Nephron progenitor cell (in vitro differentiated cells): ENCODE measurements at regions not wholly inside any gene's neighbourhood (a gene's known extent, or its start where the extent isn't known, plus 50 kb on each side); places are given as distances from the start of the nearest gene placed in this dataset.

Experiments
- DNase-seq: peaks from one replicate; pipeline ENCODE4 v3.0.0; 2021
- H3K27ac Mint-ChIP-seq: 2 replicates; pipeline ENCODE4 v1.8.0; 2021; ENCODE audit warnings: mild to moderate bottlenecking, moderate library complexity, mixed read lengths
- H3K27me3 Mint-ChIP-seq: 2 replicates; pipeline ENCODE4 v1.8.0; 2021; ENCODE audit warnings: mild to moderate bottlenecking, low read depth, mixed read lengths; ENCODE audit not compliant: poor library complexity
- H3K36me3 Mint-ChIP-seq: 2 replicates; pipeline ENCODE4 v1.8.0; 2021; ENCODE audit warnings: low read depth, mixed read lengths
- H3K4me1 Mint-ChIP-seq: 2 replicates; pipeline ENCODE4 v1.8.0; 2021; ENCODE audit warnings: mixed read lengths
- H3K4me3 Mint-ChIP-seq: 2 replicates; pipeline ENCODE4 v1.8.0; 2021; ENCODE audit warnings: mild to moderate bottlenecking, moderate library complexity, mixed read lengths
- H3K9me3 Mint-ChIP-seq: 2 replicates; pipeline ENCODE4 v1.8.0; 2021; ENCODE audit warnings: mild to moderate bottlenecking, moderate library complexity, mixed read lengths
- CTCF ChIP-seq: fragments of 200-600 bp; sonication (generic); IDR thresholded peaks from 2 replicates; pipeline ENCODE4 v1.5.0; 2021; ENCODE audit warnings: antibody characterized with exemption

GRCh38 chr15:89401631-89402517, 67.2 kb upstream of the POLG start:
- DNase-seq = no peak
- no peak overlapping the region for H3K27ac Mint-ChIP-seq
- no peak overlapping the region for H3K4me3 Mint-ChIP-seq
- TF ChIP-seq CTCF = no peak
- no peaks in the 10 kb centered on the region for H3K4me1 Mint-ChIP-seq
- no peaks in the 10 kb centered on the region for H3K36me3 Mint-ChIP-seq
- H3K9me3 Mint-ChIP-seq = no peaks in the 10 kb centered on the region
- H3K27me3 Mint-ChIP-seq = peaks cover 99% of the 10 kb centered on the region

- H3K27me3 Mint-ChIP-seq = peaks cover 99% of the 10 kb centered on the region
- no peak for DNase-seq
- H3K4me3 Mint-ChIP-seq = peak overlapping the region; percentile 49
- no peaks in the 10 kb centered on the region for H3K36me3 Mint-ChIP-seq
- no peak for TF ChIP-seq CTCF
- H3K4me1 Mint-ChIP-seq = no peaks in the 10 kb centered on the region
- no peaks in the 10 kb centered on the region for H3K9me3 Mint-ChIP-seq
- no peak overlapping the region for H3K27ac Mint-ChIP-seq
Measured at GRCh38 chr15:89400782-89401545, 66.3 kb upstream of the POLG start.

- Mint-ChIP-seq H3K4me3 (peak overlapping the region; percentile 49), H3K27me3 (peaks cover 99% of the 10 kb centered on the region), H3K27ac (no peak overlapping the region), H3K9me3 (no peaks in the 10 kb centered on the region), H3K36me3 (no peaks in the 10 kb centered on the region), H3K4me1 (no peaks in the 10 kb centered on the region)
- TF ChIP-seq CTCF = no peak
- DNase-seq = peak; percentile 57
Measured at GRCh38 chr15:89400116-89400781, 65.6 kb upstream of the POLG start.

GRCh38 chr15:89399238-89400115, 64.9 kb upstream of the POLG start:
- no peaks in the 10 kb centered on the region for H3K36me3 Mint-ChIP-seq
- H3K27ac Mint-ChIP-seq = no peak overlapping the region
- H3K27me3 Mint-ChIP-seq = peaks cover 99% of the 10 kb centered on the region
- no peaks in the 10 kb centered on the region for H3K9me3 Mint-ChIP-seq
- TF ChIP-seq CTCF = peak; percentile 30
- H3K4me1 Mint-ChIP-seq = no peaks in the 10 kb centered on the region
- DNase-seq = peak; percentile 52
- H3K4me3 Mint-ChIP-seq = no peak overlapping the region

GRCh38 chr15:89398896-89399237, 64.2 kb upstream of the POLG start:
- Mint-ChIP-seq H3K9me3 (no peaks in the 10 kb centered on the region), H3K4me3 (no peak overlapping the region), H3K27ac (no peak overlapping the region), H3K4me1 (no peaks in the 10 kb centered on the region), H3K36me3 (no peaks in the 10 kb centered on the region), H3K27me3 (peaks cover 99% of the 10 kb centered on the region)
- TF ChIP-seq CTCF = no peak
- DNase-seq = no peak
